LNCAP (cell line): ENCODE measurements at regions not wholly inside any gene's neighbourhood (a gene's known extent, or its start where the extent isn't known, plus 50 kb on each side); places are given as distances from the start of the nearest gene placed in this dataset.

Experiments
- TF ChIP-seq, protein P1 (sequence below): fragments of 450-650 bp; IDR thresholded peaks from 2 replicates; pipeline ENCODE4 v1.5.1; 2017; ENCODE audit warnings: mild to moderate bottlenecking

- TF ChIP-seq, protein P1, sequence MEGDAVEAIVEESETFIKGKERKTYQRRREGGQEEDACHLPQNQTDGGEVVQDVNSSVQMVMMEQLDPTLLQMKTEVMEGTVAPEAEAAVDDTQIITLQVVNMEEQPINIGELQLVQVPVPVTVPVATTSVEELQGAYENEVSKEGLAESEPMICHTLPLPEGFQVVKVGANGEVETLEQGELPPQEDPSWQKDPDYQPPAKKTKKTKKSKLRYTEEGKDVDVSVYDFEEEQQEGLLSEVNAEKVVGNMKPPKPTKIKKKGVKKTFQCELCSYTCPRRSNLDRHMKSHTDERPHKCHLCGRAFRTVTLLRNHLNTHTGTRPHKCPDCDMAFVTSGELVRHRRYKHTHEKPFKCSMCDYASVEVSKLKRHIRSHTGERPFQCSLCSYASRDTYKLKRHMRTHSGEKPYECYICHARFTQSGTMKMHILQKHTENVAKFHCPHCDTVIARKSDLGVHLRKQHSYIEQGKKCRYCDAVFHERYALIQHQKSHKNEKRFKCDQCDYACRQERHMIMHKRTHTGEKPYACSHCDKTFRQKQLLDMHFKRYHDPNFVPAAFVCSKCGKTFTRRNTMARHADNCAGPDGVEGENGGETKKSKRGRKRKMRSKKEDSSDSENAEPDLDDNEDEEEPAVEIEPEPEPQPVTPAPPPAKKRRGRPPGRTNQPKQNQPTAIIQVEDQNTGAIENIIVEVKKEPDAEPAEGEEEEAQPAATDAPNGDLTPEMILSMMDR = no peak
Observed at GRCh38 chr1:30171537-30172298, 551.7 kb downstream of the MATN1 start.

GRCh38 chr1:30169269-30169668 is 554.1 kb downstream of the MATN1 start:
- TF ChIP-seq, protein P1 = no peak

GRCh38 chr1:30166174-30166573 is 557.2 kb downstream of the MATN1 start:
- TF ChIP-seq, protein P1 = no peak

GRCh38 chr1:30165116-30165515 is 558.3 kb downstream of the MATN1 start:
- TF ChIP-seq, protein P1 = no peak

DNA sequence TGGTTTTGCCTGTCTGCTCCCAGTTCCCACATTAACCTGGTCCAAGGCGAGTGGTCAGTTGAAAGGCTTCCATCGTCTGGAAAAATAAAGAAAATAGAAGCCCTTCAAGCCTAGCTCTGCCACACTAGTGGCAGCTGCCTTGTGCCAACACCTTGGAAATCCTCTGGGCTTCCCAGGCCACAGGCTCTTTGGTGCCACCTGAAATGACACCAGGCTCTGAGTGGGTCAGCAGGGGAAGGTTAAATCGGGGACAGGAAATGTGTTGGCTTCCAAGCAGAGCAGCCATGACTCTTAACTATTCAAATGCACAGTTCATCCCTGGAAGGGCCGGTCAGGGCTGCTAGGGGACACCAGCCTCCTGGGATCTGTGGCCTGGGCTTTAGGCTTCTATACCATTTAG is 558.7 kb downstream of the MATN1 start:
- TF ChIP-seq, protein P1 = no peak

DNA sequence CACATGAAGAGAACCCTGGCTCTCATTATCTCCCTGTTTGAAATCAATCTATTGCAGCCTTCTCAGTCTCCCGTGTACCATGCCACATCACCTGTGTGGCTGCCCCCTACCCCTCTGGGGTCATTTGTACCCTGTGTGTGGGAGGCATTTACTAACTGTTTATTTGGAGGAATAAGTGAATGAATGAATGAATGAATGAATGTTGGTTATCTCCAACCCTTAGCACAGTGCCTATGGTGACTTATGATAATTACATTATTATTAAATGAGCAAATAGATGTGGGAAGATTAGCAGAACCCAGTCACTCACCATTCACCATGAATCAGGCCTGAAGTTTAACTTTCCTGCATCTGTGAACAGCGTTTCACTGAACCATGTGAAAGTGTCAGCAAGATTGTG is 560.8 kb downstream of the MATN1 start:
- TF ChIP-seq, protein P1 = no peak

DNA sequence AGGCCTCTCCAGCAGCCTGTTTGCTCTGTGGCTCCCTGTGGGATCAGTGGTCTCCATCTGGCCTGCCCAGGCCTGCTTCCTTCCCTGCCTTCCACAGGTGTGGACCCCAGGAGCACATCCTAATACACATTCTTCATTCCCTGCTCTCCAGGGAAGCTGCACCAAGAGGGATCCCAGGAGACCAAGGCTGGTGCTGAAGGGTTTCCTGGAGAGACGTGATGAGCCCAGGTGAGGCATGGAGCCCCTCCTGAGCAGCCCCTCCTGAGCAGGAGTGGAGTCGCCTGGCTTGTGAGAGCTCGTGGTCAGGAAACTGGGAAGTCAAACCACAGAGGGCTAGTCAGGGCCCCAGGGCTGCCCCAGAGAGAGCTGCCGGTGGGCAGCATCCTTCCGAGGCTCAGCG is 561.4 kb downstream of the MATN1 start:
- TF ChIP-seq, protein P1 = no peak
